ENCODE measurements at regions not wholly inside any gene's neighbourhood (a gene's known extent, or its start where the extent isn't known, plus 50 kb on each side); places are given as distances from the start of the nearest gene placed in this dataset.
"Not testable (repeated sequence)": the region's sequence is repeated elsewhere in the genome, so short reads cannot be mapped to it uniquely, and the experiment has no call there.

- ATAC-seq (ENCODE audit: low read depth); H2BK5ac ChIP-seq (ENCODE audit: low read depth, low read length, poor library complexity, severe bottlenecking); H3K4me2 ChIP-seq (ENCODE audit: low read depth, low read length); H3K9me1 ChIP-seq (ENCODE audit: insufficient read depth, low read length); H3K14ac ChIP-seq (replicated peaks; ENCODE audit: low read depth, low read length); H4K20me1 ChIP-seq (ENCODE audit: insufficient read depth, low read length); H2BK20ac ChIP-seq (ENCODE audit: low read depth, low read length); H3K9ac ChIP-seq (ENCODE audit: low read depth, low read length); dilution Hi-C loops (cut with HindIII; ENCODE audit: low sequenced_read_pairs, unreplicated experiment); BruUV-seq (replicated peaks); H3K4me1 ChIP-seq (ENCODE audit: control insufficient read depth, insufficient read depth, low read length); H3K36me3 ChIP-seq (ENCODE audit: control insufficient read depth, insufficient read depth, low read length); POLR2A ChIA-PET (ENCODE audit: unreplicated experiment); H3K4me3 ChIP-seq (ENCODE audit: insufficient read depth, low read depth, low read length); H4K91ac ChIP-seq (ENCODE audit: insufficient read depth, low read depth, low read length); CTCF ChIA-PET; H2AFZ ChIP-seq (replicated peaks; ENCODE audit: low read length, poor library complexity); DNase-seq; H2AK9ac ChIP-seq (replicated peaks; ENCODE audit: low read depth, low read length, poor library complexity); H3K27me3 ChIP-seq (ENCODE audit: control insufficient read depth, insufficient read depth, low read length); H3K9me3 ChIP-seq (ENCODE audit: control insufficient read depth, insufficient read depth, low read length); H3K56ac ChIP-seq (ENCODE audit: extremely low read depth, insufficient read depth, low read length); H3K79me1 ChIP-seq (ENCODE audit: low read depth in 1 of 2, low read length in 2 of 2); in situ Hi-C loops (cut with MboI; ENCODE audit: low sequenced_read_pairs); H3K23ac ChIP-seq (ENCODE audit: low read depth, low read length); intact Hi-C loops (cut with micrococcal nuclease): not testable (repeated sequence)
- Histone ChIP-seq H4K5ac (ENCODE audit: low read depth, low read length) (peak overlapping the region; percentile 81; the same call in 1 of the 2 replicates), H4K8ac (ENCODE audit: low read depth in 2 of 2, low read length in 2 of 2) (peak overlapping the region in 1 of 2 experiments; percentile 98; a peak in 1 of 4 replicates), H3K18ac (ENCODE audit: low read depth, low read length) (peak overlapping the region; percentile 16; the same call in 1 of the 2 replicates), H2BK15ac (ENCODE audit: low read depth, low read length) (0 out of 3 replicates have a peak overlapping the region, but pooled peaks have one; percentile 98), H3K4ac (ENCODE audit: low read depth, low read length) (peak overlapping the region; percentile 47; the same call in 1 of the 2 replicates), H2AK5ac (ENCODE audit: low read depth, low read length) (0 out of 2 replicates have a peak overlapping the region, but pooled peaks have one; percentile 39), H3K27ac (ENCODE audit: insufficient read depth, low read length) (peak overlapping the region; percentile 87; the same call in 1 of the 2 replicates), H2BK120ac (ENCODE audit: low read depth, low read length) (0 out of 2 replicates have a peak overlapping the region, but pooled peaks have one; percentile 23)
- WGBS, 2 experiments (ENCODE audit: extremely low coverage in 2 of 2, insufficient read length in 1 of 2), result 51% methylated on average over 8 of the region's 35 CpGs; no CpG with 5 or more reads in 1 of the 2 experiments
Measured at GRCh38 chr16:29186306-29187220, 201.7 kb downstream of the LAT start.

- intact Hi-C loops (cut with micrococcal nuclease), result not testable (repeated sequence)
- H3K4ac ChIP-seq (ENCODE audit: low read depth, low read length), result peak overlapping the region; percentile 84
- no CpG with 5 or more reads among the region's 9 CpGs for WGBS, 2 experiments (ENCODE audit: extremely low coverage in 2 of 2, insufficient read length in 1 of 2)
Measured at GRCh38 chr16:29185872-29186271, 201.0 kb downstream of the LAT start.

More at GRCh38 chr16:29185872-29186271, 201.0 kb downstream of the LAT start:
- dilution Hi-C loops (cut with HindIII; ENCODE audit: low sequenced_read_pairs, unreplicated experiment); H2AFZ ChIP-seq (replicated peaks; ENCODE audit: low read length, poor library complexity); H3K4me2 ChIP-seq (ENCODE audit: low read depth, low read length); H3K79me1 ChIP-seq (ENCODE audit: low read depth in 1 of 2, low read length in 2 of 2); H3K36me3 ChIP-seq (ENCODE audit: control insufficient read depth, insufficient read depth, low read length); POLR2A ChIA-PET (ENCODE audit: unreplicated experiment); H3K27me3 ChIP-seq (ENCODE audit: control insufficient read depth, insufficient read depth, low read length); H3K9me3 ChIP-seq (ENCODE audit: control insufficient read depth, insufficient read depth, low read length); H3K9me1 ChIP-seq (ENCODE audit: insufficient read depth, low read length); ATAC-seq (ENCODE audit: low read depth); H2AK9ac ChIP-seq (replicated peaks; ENCODE audit: low read depth, low read length, poor library complexity); CTCF ChIA-PET; H3K4me1 ChIP-seq (ENCODE audit: control insufficient read depth, insufficient read depth, low read length); H3K9ac ChIP-seq (ENCODE audit: low read depth, low read length); BruUV-seq (replicated peaks); DNase-seq; in situ Hi-C loops (cut with MboI; ENCODE audit: low sequenced_read_pairs); H3K4me3 ChIP-seq (ENCODE audit: insufficient read depth, low read depth, low read length); H4K20me1 ChIP-seq (ENCODE audit: insufficient read depth, low read length); H2BK5ac ChIP-seq (ENCODE audit: low read depth, low read length, poor library complexity, severe bottlenecking): not testable (repeated sequence)
- H3K14ac ChIP-seq (replicated peaks; ENCODE audit: low read depth, low read length), result peak overlapping the region; percentile 68
- H3K56ac ChIP-seq (ENCODE audit: extremely low read depth, insufficient read depth, low read length), result peak overlapping the region; percentile 30; the same call in 1 of the 2 replicates
- peak overlapping the region; percentile 85; the same call in 1 of the 2 replicates for H2BK20ac ChIP-seq (ENCODE audit: low read depth, low read length)
- H4K5ac ChIP-seq (ENCODE audit: low read depth, low read length), result peak overlapping the region; percentile 81
- peak overlapping the region; percentile 87 for H3K18ac ChIP-seq (ENCODE audit: low read depth, low read length)
- peak overlapping the region; percentile 73; the same call in 1 of the 2 replicates for H3K23ac ChIP-seq (ENCODE audit: low read depth, low read length)
- peak overlapping the region; percentile 98; the same call in 1 of the 3 replicates for H2BK15ac ChIP-seq (ENCODE audit: low read depth, low read length)
- peak overlapping the region; percentile 90; the same call in 1 of the 2 replicates for H2BK120ac ChIP-seq (ENCODE audit: low read depth, low read length)
- H2AK5ac ChIP-seq (ENCODE audit: low read depth, low read length), result peak overlapping the region; percentile 43; the same call in 1 of the 2 replicates
- peak overlapping the region; percentile 87; the same call in 1 of the 2 replicates for H3K27ac ChIP-seq (ENCODE audit: insufficient read depth, low read length)
- peak overlapping the region; percentile 86; the same call in 1 of the 2 replicates for H4K91ac ChIP-seq (ENCODE audit: insufficient read depth, low read depth, low read length)
- peak overlapping the region; percentile 95 to 98; a peak in 3 of 4 replicates for H4K8ac ChIP-seq (ENCODE audit: low read depth in 2 of 2, low read length in 2 of 2)

Measured in IMR-90 (cell line).